Activated CD4-positive, alpha-beta T cell treated with anti-CD3 and anti-CD28 coated beads for 36 hours (primary cell): ENCODE measurements at regions not wholly inside any gene's neighbourhood (a gene's known extent, or its start where the extent isn't known, plus 50 kb on each side); places are given as distances from the start of the nearest gene placed in this dataset.
"Not testable (repeated sequence)": the region's sequence is repeated elsewhere in the genome, so short reads cannot be mapped to it uniquely, and the experiment has no call there.

Experiments
- ATAC-seq: fragments of 200-7000 bp; cut with Tn5 transposase; one replicate; pipeline ENCODE4 v1.10.0; 2021; ENCODE audit warnings: mild to moderate bottlenecking, moderate library complexity
- CTCF ChIA-PET: fragments of 350-600 bp; sonication (Branson Sonifier 250); formaldehyde crosslinking; loops from one replicate; lab custom pipeline; 2021; ENCODE audit warnings: antibody characterized with exemption; lab: Charles Lee
- POLR2A ChIA-PET: fragments of 350-600 bp; sonication (Branson Sonifier 250); formaldehyde crosslinking; loops from one replicate; lab custom pipeline; 2021; ENCODE audit warnings: antibody characterized with exemption, inconsistent platforms; lab: Charles Lee
- DNase-seq: peaks from one replicate; pipeline ENCODE4 v3.0.0-alpha.2; 2020
- H3K27ac Mint-ChIP-seq: one replicate; pipeline ENCODE4 v1.8.0; 2021; ENCODE audit warnings: mixed read lengths
- H3K27me3 Mint-ChIP-seq: one replicate; pipeline ENCODE4 v1.8.0; 2021; ENCODE audit warnings: mixed read lengths
- H3K36me3 Mint-ChIP-seq: one replicate; pipeline ENCODE4 v1.8.0; 2021; ENCODE audit warnings: low read depth, mixed read lengths
- H3K4me1 Mint-ChIP-seq: one replicate; pipeline ENCODE4 v1.8.0; 2021; ENCODE audit warnings: mixed read lengths
- H3K4me3 Mint-ChIP-seq: one replicate; pipeline ENCODE4 v1.8.0; 2021; ENCODE audit warnings: mild to moderate bottlenecking, moderate library complexity, mixed read lengths
- H3K9me3 Mint-ChIP-seq: one replicate; pipeline ENCODE4 v1.8.0; 2021; ENCODE audit warnings: low read depth, mixed read lengths
- intact Hi-C, 2 experiments: fragments of 100-400 bp; cut with DNase I in 1 of 2; cut with micrococcal nuclease in 1 of 2; formaldehyde crosslinking; loops; one replicate each; pipeline versions ENCODE4 v1.14.2 to v1.15.1; 2022 to 2024; cut with DNase I, micrococcal nuclease

DNA sequence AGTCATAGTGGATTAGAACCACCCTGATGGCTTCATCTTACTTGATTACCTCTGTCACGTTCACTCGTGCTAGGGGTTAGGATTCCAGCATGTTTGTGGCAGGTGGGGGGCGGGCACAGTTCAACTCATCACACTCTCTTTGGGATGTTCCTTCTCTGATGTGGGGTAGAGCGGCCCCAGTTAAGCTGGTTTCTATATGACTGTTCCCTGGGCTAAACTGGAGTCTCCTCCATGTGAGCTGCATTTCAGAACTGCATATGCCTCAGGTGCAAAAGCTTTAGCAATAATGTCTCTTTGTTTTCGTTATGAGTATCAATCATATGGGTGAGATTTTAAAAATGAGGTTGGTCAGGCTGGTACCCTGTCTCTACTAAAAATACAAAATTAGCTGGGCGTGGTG, 393.2 kb downstream of the RPS6KC1 start:
- no peak for ATAC-seq
- POLR2A ChIA-PET, result no interaction called here
- intact Hi-C loops, result no loop called here
- H3K9me3 Mint-ChIP-seq, result no peaks in the 10 kb centered on the region
- H3K27me3 Mint-ChIP-seq, result peaks cover 10% of the 10 kb centered on the region
- H3K4me1 Mint-ChIP-seq, result peaks cover 2% of the 10 kb centered on the region
- no peak overlapping the region for H3K4me3 Mint-ChIP-seq
- H3K36me3 Mint-ChIP-seq, result no peaks in the 10 kb centered on the region
- CTCF ChIA-PET, result no interaction called here
- no peak for DNase-seq
- H3K27ac Mint-ChIP-seq, result no peak overlapping the region

DNA sequence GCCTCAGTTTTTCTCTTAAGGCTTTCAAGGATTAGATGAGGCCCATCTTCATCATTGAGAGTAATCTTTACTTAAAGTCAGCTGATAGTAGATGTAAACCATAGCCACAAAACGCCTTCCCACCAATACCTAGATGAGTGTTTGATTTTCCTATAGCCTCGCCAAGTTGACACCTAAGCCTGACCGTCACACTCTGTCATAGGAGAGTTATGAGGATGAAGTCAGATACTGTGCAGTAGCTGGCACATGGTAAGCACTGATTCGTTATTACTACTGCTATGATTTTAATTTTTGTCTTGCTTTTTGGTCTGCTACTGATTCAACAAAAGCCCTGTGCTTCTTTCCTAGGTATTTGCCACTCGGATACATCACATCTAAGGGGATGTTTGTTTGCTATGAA, 395.5 kb downstream of the RPS6KC1 start:
- ChIA-PET CTCF (no interaction called here), POLR2A (no interaction called here)
- intact Hi-C loops, result no loop called here
- Mint-ChIP-seq H3K27me3 (peaks cover 8% of the 10 kb centered on the region), H3K9me3 (no peaks in the 10 kb centered on the region), H3K4me1 (no peaks in the 10 kb centered on the region), H3K36me3 (no peaks in the 10 kb centered on the region), H3K4me3 (no peak overlapping the region), H3K27ac (no peak overlapping the region)
- DNase-seq, result no peak
- no peak for ATAC-seq

DNA sequence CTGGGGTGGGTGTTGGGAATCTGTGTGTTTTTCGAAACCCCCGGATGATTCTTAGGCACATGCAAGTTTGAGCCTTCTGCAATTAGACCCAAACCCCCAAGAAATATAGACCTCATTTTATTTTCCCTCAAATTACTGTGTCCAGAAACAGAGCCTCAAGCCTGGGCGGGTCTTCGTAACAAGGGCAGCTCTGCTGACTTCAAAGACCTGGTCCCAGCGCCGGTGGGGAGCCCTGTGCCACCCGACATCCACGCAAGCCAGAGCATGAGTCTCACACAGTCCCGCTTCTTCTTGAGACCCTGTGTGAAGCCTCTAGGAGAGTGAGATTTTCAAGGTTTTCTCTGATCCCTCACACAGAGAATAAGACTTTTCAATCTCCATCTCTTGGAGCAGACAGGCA, 397.3 kb downstream of the RPS6KC1 start:
- peaks cover 8% of the 10 kb centered on the region for H3K27me3 Mint-ChIP-seq
- no peaks in the 10 kb centered on the region for H3K9me3 Mint-ChIP-seq
- H3K4me1 Mint-ChIP-seq, result no peaks in the 10 kb centered on the region
- H3K27ac Mint-ChIP-seq, result no peak overlapping the region
- ATAC-seq (no peak), DNase-seq (no peak)
- CTCF ChIA-PET, result interaction anchor here (0.6 kb wide), 1 partner anchor 203 kb away, joined by 4 read pairs; no protein-coding TSS in a partner anchor
- intact Hi-C loops, result no loop called here
- no peak overlapping the region for H3K4me3 Mint-ChIP-seq
- H3K36me3 Mint-ChIP-seq, result no peaks in the 10 kb centered on the region
- POLR2A ChIA-PET, result no interaction called here

DNA sequence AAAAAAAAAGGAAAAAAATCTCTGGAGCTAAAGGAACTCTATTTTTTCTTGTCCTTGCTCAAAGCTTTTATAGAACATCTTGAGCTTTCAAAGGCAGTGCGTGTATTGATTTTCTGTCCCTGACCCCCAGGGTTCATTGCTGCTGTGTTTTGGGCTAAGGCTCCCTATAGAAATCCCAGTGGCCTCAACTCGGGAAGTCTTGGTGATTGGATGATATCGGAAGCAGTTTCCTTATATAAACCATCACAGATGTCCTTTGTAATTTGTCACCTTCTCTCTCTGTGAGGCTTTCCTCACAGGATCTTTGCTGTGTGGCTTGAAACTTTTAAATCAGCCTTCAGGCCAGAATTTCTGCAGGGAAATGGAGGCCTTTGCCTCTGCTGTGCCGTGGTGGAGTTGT, 397.7 kb downstream of the RPS6KC1 start:
- Mint-ChIP-seq H3K4me3 (no peak overlapping the region), H3K27me3 (peaks cover 8% of the 10 kb centered on the region), H3K4me1 (no peaks in the 10 kb centered on the region), H3K36me3 (no peaks in the 10 kb centered on the region), H3K27ac (no peak overlapping the region), H3K9me3 (no peaks in the 10 kb centered on the region)
- intact Hi-C loops, result no loop called here
- ATAC-seq (no peak), DNase-seq (no peak)
- POLR2A ChIA-PET, result no interaction called here
- CTCF ChIA-PET, result interaction anchor here (0.6 kb wide), 1 partner anchor 204 kb away, joined by 4 read pairs; no protein-coding TSS in a partner anchor

DNA sequence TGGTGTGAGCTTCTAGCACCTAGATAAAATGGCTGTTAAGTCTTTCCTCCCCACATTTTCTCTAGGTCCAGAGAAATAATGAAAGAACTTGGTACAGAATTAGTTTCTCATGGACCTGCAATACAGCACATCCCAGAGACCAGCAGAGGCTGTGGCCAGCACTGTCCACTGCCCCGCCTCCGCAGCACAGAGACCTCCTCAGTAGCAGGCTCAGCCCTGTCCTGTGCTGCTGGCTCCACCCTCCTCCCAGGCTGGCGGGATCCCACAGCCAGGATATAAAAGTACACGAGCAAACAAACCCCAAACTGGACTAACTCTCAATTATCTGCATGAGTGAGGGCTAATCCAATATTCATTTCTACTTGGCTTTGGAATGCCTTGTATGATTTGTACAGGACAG, 401.5 kb downstream of the RPS6KC1 start:
- H3K36me3 Mint-ChIP-seq, result no peaks in the 10 kb centered on the region
- H3K4me3 Mint-ChIP-seq, result no peak overlapping the region
- ATAC-seq (no peak), DNase-seq (no peak)
- no peak overlapping the region for H3K27ac Mint-ChIP-seq
- no peaks in the 10 kb centered on the region for H3K9me3 Mint-ChIP-seq
- H3K4me1 Mint-ChIP-seq, result no peaks in the 10 kb centered on the region
- intact Hi-C loops, result no loop called here
- no peaks in the 10 kb centered on the region for H3K27me3 Mint-ChIP-seq
- CTCF ChIA-PET, result interaction anchor here (0.8 kb wide), 1 partner anchor 48 kb away, joined by 3 read pairs; no protein-coding TSS in a partner anchor
- POLR2A ChIA-PET, result no interaction called here

DNA sequence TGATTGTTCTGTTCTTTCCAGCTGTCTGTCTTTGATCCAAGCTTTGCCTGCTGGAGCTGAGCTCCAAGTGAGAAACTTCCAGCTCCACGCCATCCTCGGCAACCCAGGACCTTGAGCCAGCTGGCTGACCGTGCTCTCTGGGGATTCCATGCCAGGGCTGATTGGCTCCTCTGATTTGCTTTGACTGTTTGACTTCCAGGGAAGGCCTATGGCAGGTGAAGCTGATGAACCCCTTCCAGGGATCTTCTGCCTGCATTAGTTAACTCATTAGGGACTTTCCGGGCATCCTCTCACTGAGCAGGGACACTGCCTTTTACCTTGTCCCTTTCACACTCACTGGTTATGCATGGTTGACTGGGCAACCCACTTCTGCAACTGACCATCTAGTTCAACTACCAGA, 406.1 kb downstream of the RPS6KC1 start:
- intact Hi-C loops, result no loop called here
- CTCF ChIA-PET, result no interaction called here
- Mint-ChIP-seq H3K27me3 (peaks cover 5% of the 10 kb centered on the region), H3K27ac (no peak overlapping the region), H3K4me1 (no peaks in the 10 kb centered on the region), H3K36me3 (no peaks in the 10 kb centered on the region), H3K4me3 (no peak overlapping the region), H3K9me3 (peaks cover 10% of the 10 kb centered on the region)
- no peak for DNase-seq
- POLR2A ChIA-PET, result no interaction called here
- no peak for ATAC-seq

DNA sequence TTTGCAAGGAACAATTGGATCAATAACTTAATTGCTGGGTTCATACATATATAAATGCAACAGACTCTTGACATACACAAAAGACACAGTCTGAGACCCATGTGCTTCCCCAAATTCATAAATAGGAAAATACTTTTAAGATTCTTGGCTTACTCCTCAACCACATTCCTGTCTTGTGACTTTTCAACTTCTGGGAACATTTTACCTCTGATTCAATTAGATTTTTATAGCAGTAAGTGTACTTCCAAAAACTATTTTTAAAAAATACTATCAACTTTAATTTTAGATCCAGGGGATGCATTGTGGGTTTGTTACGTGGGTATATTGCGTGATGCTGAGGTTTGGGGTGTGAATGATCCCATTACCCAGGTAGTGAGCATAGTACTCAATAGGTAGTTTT, 406.7 kb downstream of the RPS6KC1 start:
- H3K27me3 Mint-ChIP-seq, result peaks cover 5% of the 10 kb centered on the region
- H3K27ac Mint-ChIP-seq, result no peak overlapping the region
- ATAC-seq, result no peak
- POLR2A ChIA-PET, result no interaction called here
- no peak for DNase-seq
- CTCF ChIA-PET, result no interaction called here
- peaks cover 10% of the 10 kb centered on the region for H3K9me3 Mint-ChIP-seq
- intact Hi-C loops, result no loop called here
- H3K4me1 Mint-ChIP-seq, result no peaks in the 10 kb centered on the region
- no peak overlapping the region for H3K4me3 Mint-ChIP-seq
- H3K36me3 Mint-ChIP-seq, result no peaks in the 10 kb centered on the region

DNA sequence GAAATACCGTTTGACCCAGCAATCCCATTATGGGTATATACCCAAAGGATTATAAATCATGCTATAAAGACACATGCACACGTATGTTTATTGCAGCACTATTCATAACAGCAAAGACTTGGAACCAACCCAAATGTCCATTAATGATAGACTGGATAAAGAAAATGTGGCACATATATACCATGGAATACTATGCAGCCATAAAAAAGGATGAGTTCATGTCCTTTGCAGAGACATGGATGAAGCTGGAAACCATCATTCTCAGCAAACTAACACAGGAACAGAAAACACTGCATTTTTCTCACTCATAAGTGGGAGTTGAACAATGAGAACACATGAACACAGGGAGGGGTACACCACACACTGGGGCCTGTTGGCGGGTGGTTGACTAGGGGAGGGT, 411.3 kb downstream of the RPS6KC1 start:
- H3K36me3 Mint-ChIP-seq, DNase-seq, H3K27me3 Mint-ChIP-seq, H3K4me1 Mint-ChIP-seq, H3K9me3 Mint-ChIP-seq, ATAC-seq, H3K27ac Mint-ChIP-seq, CTCF ChIA-PET, intact Hi-C loops, POLR2A ChIA-PET, H3K4me3 Mint-ChIP-seq: not testable (repeated sequence)

DNA sequence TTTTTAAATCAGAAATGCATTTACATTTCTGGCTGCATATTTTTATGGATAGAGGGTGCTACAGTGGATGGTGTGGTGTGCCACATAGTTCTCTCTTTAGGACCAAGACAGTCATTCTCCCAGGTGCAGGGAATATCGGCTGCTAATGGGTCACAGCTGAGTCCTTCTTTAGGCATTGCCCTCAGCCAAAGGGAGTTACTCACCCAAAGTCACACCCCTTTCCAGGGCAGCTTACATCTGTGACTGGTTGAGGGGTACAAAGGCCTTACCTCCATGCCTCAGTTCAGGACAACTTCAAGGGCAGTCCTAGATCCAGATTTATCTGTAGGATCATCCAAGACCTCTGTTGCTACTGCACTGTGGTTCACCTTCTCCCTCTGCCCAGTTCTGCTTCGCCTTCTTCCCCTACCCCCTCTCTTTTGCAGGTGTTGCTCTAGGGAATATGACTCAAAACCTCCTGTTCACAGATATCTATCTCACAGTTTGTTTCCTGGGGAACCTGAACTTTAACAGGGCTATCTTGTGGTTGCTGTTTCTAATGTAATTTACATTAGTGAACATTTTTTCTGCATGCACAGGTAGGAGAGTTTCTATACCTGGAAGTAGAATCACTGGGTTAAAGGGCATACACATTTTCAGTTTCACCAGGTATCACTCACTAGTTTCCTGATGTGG, 413.9 kb downstream of the RPS6KC1 start:
- DNase-seq, result no peak
- Mint-ChIP-seq H3K27ac (no peak overlapping the region), H3K4me3 (no peak overlapping the region), H3K27me3 (peaks cover 6% of the 10 kb centered on the region), H3K4me1 (no peaks in the 10 kb centered on the region), H3K9me3 (peaks cover 1% of the 10 kb centered on the region), H3K36me3 (no peaks in the 10 kb centered on the region)
- no peak for ATAC-seq
- CTCF ChIA-PET, result no interaction called here
- POLR2A ChIA-PET, result no interaction called here
- intact Hi-C loops, result no loop called here

DNA sequence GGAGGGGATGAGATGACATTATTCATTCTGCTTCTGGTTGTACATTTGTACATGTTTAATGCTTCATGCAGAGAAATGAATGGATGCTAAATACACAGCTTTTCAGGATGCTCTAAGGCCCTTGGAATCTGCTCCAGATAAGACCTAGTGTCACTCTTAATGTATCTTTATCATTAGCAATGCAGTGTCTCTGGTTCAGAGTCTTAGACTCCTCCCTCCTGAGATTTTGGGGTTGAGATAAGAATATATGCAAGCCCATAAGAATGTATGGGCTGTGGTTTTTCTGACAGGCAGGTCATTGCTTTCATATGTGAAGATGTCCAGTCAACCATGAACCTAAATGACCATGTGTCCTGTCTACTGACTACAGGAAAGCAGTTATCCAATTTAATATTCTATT, 415.5 kb downstream of the RPS6KC1 start:
- H3K36me3 Mint-ChIP-seq, result no peaks in the 10 kb centered on the region
- H3K4me1 Mint-ChIP-seq, result no peaks in the 10 kb centered on the region
- intact Hi-C loops, result loop anchor here in 1 of 2 experiments (2.0 kb wide), 1 partner anchor 46 kb away; no protein-coding TSS in a partner anchor
- H3K27ac Mint-ChIP-seq, result no peak overlapping the region
- ChIA-PET POLR2A (no interaction called here), CTCF (no interaction called here)
- no peak overlapping the region for H3K4me3 Mint-ChIP-seq
- ATAC-seq, result no peak
- no peak for DNase-seq
- H3K27me3 Mint-ChIP-seq, result peaks cover 5% of the 10 kb centered on the region
- H3K9me3 Mint-ChIP-seq, result no peaks in the 10 kb centered on the region

DNA sequence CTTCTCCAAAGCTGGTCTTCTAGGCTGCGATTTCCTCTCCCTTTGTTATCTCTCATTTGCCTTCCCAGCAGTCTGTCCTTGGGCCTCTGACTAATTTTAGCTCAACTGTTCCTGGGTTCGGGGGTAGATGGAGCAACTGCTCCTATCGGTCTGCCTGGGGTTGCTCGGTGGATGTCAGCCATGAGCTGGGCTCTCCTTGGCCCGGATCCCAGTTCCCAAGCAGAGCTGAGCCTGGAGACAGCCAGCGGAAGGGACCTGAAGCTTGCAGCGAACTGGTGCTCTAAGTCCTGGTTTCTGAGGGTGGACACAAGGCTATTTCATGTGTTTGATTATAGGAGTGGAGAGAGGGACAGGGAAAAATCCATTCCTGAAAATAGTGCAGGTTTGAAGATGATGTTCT, 423.0 kb downstream of the RPS6KC1 start:
- ChIA-PET CTCF (interaction anchor here (0.7 kb wide), 1 partner anchor 70 kb away, joined by 3 read pairs; no protein-coding TSS in a partner anchor), POLR2A (no interaction called here)
- no peaks in the 10 kb centered on the region for H3K4me1 Mint-ChIP-seq
- no peak overlapping the region for H3K27ac Mint-ChIP-seq
- H3K27me3 Mint-ChIP-seq, result no peaks in the 10 kb centered on the region
- no peak for ATAC-seq
- intact Hi-C loops, result no loop called here
- no peak overlapping the region for H3K4me3 Mint-ChIP-seq
- DNase-seq, result no peak
- no peaks in the 10 kb centered on the region for H3K36me3 Mint-ChIP-seq
- H3K9me3 Mint-ChIP-seq, result no peaks in the 10 kb centered on the region

DNA sequence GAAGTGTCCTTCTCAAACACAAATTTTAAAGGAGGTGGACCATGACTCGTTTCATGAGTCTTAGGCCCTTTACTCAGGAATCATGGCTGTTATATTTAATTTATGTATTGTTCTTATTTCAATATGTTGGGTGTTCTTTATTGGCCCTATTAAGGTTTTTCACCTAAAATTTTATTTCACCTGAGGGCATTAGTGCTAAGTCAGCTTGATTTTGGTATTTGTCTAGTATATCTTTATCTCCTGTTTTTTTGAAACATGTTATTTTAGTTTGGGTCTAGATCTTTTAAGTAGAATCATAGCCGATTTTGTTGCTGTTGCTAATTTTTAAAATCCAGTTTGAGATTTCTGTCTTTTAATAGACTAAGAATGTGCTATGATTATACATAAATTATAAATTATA, 430.4 kb downstream of the RPS6KC1 start:
- Mint-ChIP-seq H3K4me3 (no peak overlapping the region), H3K9me3 (no peaks in the 10 kb centered on the region), H3K4me1 (peaks cover 4% of the 10 kb centered on the region), H3K27me3 (peaks cover 7% of the 10 kb centered on the region), H3K27ac (no peak overlapping the region), H3K36me3 (no peaks in the 10 kb centered on the region)
- DNase-seq, result no peak
- ATAC-seq, result no peak
- CTCF ChIA-PET, result no interaction called here
- POLR2A ChIA-PET, result no interaction called here
- intact Hi-C loops, result no loop called here
